ENCODE measurements at regions not wholly inside any gene's neighbourhood (a gene's known extent, or its start where the extent isn't known, plus 50 kb on each side); places are given as distances from the start of the nearest gene placed in this dataset.

- Histone ChIP-seq H3K4me3 (no peak overlapping the region), H3K27ac (no peak overlapping the region), H3K9me3 (no peaks in the 10 kb centered on the region), H3K27me3 (no peaks in the 10 kb centered on the region), H3K4me1 (no peaks in the 10 kb centered on the region), H3K36me3 (no peaks in the 10 kb centered on the region)
- DNase-seq = no peak
- ATAC-seq = no peak
- intact Hi-C loops (cut with DNase I) = no loop called here
- TF ChIP-seq POLR2A (IDR thresholded peaks at IDR 0.05) (no peak), CTCF (IDR thresholded peaks at IDR 0.05) (no peak)
These were observed 62.6 kb upstream of the SFMBT2 start for GRCh38 chr10:7473474-7473873.

- H3K9me3 ChIP-seq = no peaks in the 10 kb centered on the region
- ATAC-seq = peak; percentile 39 to 66 (median 44)
- no peak overlapping the region for H3K27ac ChIP-seq
- H3K36me3 ChIP-seq = no peaks in the 10 kb centered on the region
- no peaks in the 10 kb centered on the region for H3K27me3 ChIP-seq
- H3K4me3 ChIP-seq = no peak overlapping the region
- WGBS (ENCODE audit: insufficient coverage, low coverage, low lambda C conversion rate, missing lambda C conversion rate) = 44% methylated on average over 8 of the region's 9 CpGs
- no peak for TF ChIP-seq CTCF (IDR thresholded peaks at IDR 0.05)
- TF ChIP-seq POLR2A (IDR thresholded peaks at IDR 0.05) = no peak
- H3K4me1 ChIP-seq = no peaks in the 10 kb centered on the region
- intact Hi-C loops (cut with DNase I) = no loop called here
- DNase-seq = no peak
These were observed 61.0 kb upstream of the SFMBT2 start for GRCh38 chr10:7471720-7472367.

- ATAC-seq (no peak), DNase-seq (no peak)
- TF ChIP-seq CTCF (IDR thresholded peaks at IDR 0.05) (no peak), POLR2A (IDR thresholded peaks at IDR 0.05) (no peak)
- no peaks in the 10 kb centered on the region for H3K4me1 ChIP-seq
- H3K4me3 ChIP-seq = no peak overlapping the region
- no peaks in the 10 kb centered on the region for H3K36me3 ChIP-seq
- no peaks in the 10 kb centered on the region for H3K9me3 ChIP-seq
- 76% methylated on average over 2 of the region's 2 CpGs for WGBS (ENCODE audit: insufficient coverage, low coverage, low lambda C conversion rate, missing lambda C conversion rate)
- H3K27ac ChIP-seq = no peak overlapping the region
- intact Hi-C loops (cut with DNase I) = no loop called here
- H3K27me3 ChIP-seq = no peaks in the 10 kb centered on the region
These were observed 59.5 kb upstream of the SFMBT2 start for GRCh38 chr10:7470371-7470770.

- 47% methylated on average over 7 of the region's 7 CpGs for WGBS (ENCODE audit: insufficient coverage, low coverage, low lambda C conversion rate, missing lambda C conversion rate)
- no peak for TF ChIP-seq CTCF (IDR thresholded peaks at IDR 0.05)
- TF ChIP-seq POLR2A (IDR thresholded peaks at IDR 0.05) = no peak
- Histone ChIP-seq H3K27me3 (no peaks in the 10 kb centered on the region), H3K4me3 (no peak overlapping the region), H3K27ac (no peak overlapping the region), H3K9me3 (no peaks in the 10 kb centered on the region), H3K36me3 (no peaks in the 10 kb centered on the region), H3K4me1 (no peaks in the 10 kb centered on the region)
- no peak for ATAC-seq
- DNase-seq = no peak
- intact Hi-C loops (cut with DNase I) = no loop called here
These were observed 56.3 kb upstream of the SFMBT2 start for GRCh38 chr10:7467031-7467667.
